IMR-90 (cell line): ENCODE measurements at regions not wholly inside any gene's neighbourhood (a gene's known extent, or its start where the extent isn't known, plus 50 kb on each side); places are given as distances from the start of the nearest gene placed in this dataset.

ENCODE experiments used
- ATAC-seq: fragments of 200-7000 bp; cut with Tn5 transposase; 2 replicates; pipeline ENCODE4 v1.9.1; 2020; ENCODE audit warnings: low read depth, mild to moderate bottlenecking, moderate library complexity
- BruUV-seq: library from RNA; stranded (reverse); fragments of 400-500 nt; replicated peaks from 2 replicates; lab custom pipeline; 2021; lab: Mats Ljungman, UMichigan
- CTCF ChIA-PET: fragments of 300-600 bp; formaldehyde crosslinking; extraction: SDS; loops from one replicate; lab custom pipeline; 2021; ENCODE audit warnings: antibody characterized with exemption; lab: Yijun Ruan, JAX
- POLR2A ChIA-PET: fragments of 300-600 bp; sonication (Branson Sonifier 250); formaldehyde crosslinking; loops from one replicate; lab custom pipeline; 2022; ENCODE audit warnings: antibody characterized with exemption; ENCODE audit not compliant: unreplicated experiment; lab: Charles Lee
- DNase-seq: peaks from one replicate; pipeline ENCODE4 v3.0.0; 2013
- H2AFZ ChIP-seq: replicated peaks from 2 replicates; pipeline ENCODE3; 2013; ENCODE audit warnings: low read length, mild to moderate bottlenecking; ENCODE audit not compliant: poor library complexity
- H2AK5ac ChIP-seq: 2 replicates; pipeline ENCODE4 v1.6.1; 2013; ENCODE audit warnings: low read depth, low read length, inconsistent platforms
- H2AK9ac ChIP-seq: replicated peaks from 2 replicates; pipeline ENCODE3; 2013; ENCODE audit warnings: mild to moderate bottlenecking, low read depth, low read length, moderate library complexity; ENCODE audit not compliant: poor library complexity
- H2BK120ac ChIP-seq: 2 replicates; pipeline ENCODE4 v1.6.1; 2013; ENCODE audit warnings: low read depth, low read length, inconsistent platforms
- H2BK15ac ChIP-seq: 3 replicates; pipeline ENCODE4 v1.6.1; 2013; ENCODE audit warnings: low read depth, low read length, inconsistent platforms
- H2BK20ac ChIP-seq: 2 replicates; pipeline ENCODE4 v1.6.1; 2013; ENCODE audit warnings: low read depth, mild to moderate bottlenecking, inconsistent platforms, low read length, moderate library complexity
- H2BK5ac ChIP-seq: 2 replicates; pipeline ENCODE4 v1.6.1; 2013; ENCODE audit warnings: mild to moderate bottlenecking, low read depth, low read length, inconsistent platforms; ENCODE audit not compliant: poor library complexity, severe bottlenecking
- H3K14ac ChIP-seq: replicated peaks from 2 replicates; pipeline ENCODE4 v1.6.1; 2013; ENCODE audit warnings: low read depth, low read length, inconsistent platforms
- H3K18ac ChIP-seq: 2 replicates; pipeline ENCODE4 v1.6.1; 2013; ENCODE audit warnings: low read depth, low read length, control low read depth
- H3K23ac ChIP-seq: 2 replicates; pipeline ENCODE4 v1.6.1; 2013; ENCODE audit warnings: low read depth, low read length, inconsistent platforms
- H3K27ac ChIP-seq: 2 replicates; pipeline ENCODE4 v1.5.1; 2013; ENCODE audit warnings: mild to moderate bottlenecking, control low read depth, low read length; ENCODE audit not compliant: insufficient read depth
- H3K27me3 ChIP-seq: 2 replicates; pipeline ENCODE4 v1.6.1; 2013; ENCODE audit warnings: low read length; ENCODE audit not compliant: control insufficient read depth, insufficient read depth
- H3K36me3 ChIP-seq: 2 replicates; pipeline ENCODE4 v1.6.1; 2013; ENCODE audit warnings: low read length, mixed read lengths; ENCODE audit not compliant: control insufficient read depth, insufficient read depth
- H3K4ac ChIP-seq: 2 replicates; pipeline ENCODE4 v1.6.1; 2013; ENCODE audit warnings: low read depth, low read length, inconsistent platforms
- H3K4me1 ChIP-seq: 2 replicates; pipeline ENCODE4 v1.6.1; 2013; ENCODE audit warnings: low read length, mixed read lengths; ENCODE audit not compliant: control insufficient read depth, insufficient read depth
- H3K4me2 ChIP-seq: 2 replicates; pipeline ENCODE4 v1.6.1; 2013; ENCODE audit warnings: low read depth, mild to moderate bottlenecking, control low read depth, low read length, moderate library complexity
- H3K4me3 ChIP-seq: 2 replicates; pipeline ENCODE4 v1.5.1; 2013; ENCODE audit warnings: low read depth, mild to moderate bottlenecking, control low read depth, low read length, moderate library complexity; ENCODE audit not compliant: insufficient read depth
- H3K56ac ChIP-seq: 2 replicates; pipeline ENCODE4 v1.6.1; 2013; ENCODE audit warnings: low read length, inconsistent platforms; ENCODE audit not compliant: insufficient read depth; ENCODE audit errors: extremely low read depth
- H3K79me1 ChIP-seq, 2 experiments: 2 replicates each; pipeline ENCODE4 v1.6.1; 2013; ENCODE audit warnings: low read length in 2 of 2, inconsistent platforms in 1 of 2, low read depth in 1 of 2
- H3K9ac ChIP-seq: 2 replicates; pipeline ENCODE4 v1.6.1; 2013; ENCODE audit warnings: low read depth, low read length, control low read depth
- H3K9me1 ChIP-seq: 2 replicates; pipeline ENCODE4 v1.6.1; 2013; ENCODE audit warnings: low read length, inconsistent platforms; ENCODE audit not compliant: insufficient read depth
- H3K9me3 ChIP-seq: 2 replicates; pipeline ENCODE4 v1.6.1; 2013; ENCODE audit warnings: low read length; ENCODE audit not compliant: control insufficient read depth, insufficient read depth
- H4K20me1 ChIP-seq: 2 replicates; pipeline ENCODE4 v1.6.1; 2013; ENCODE audit warnings: low read length, inconsistent platforms; ENCODE audit not compliant: insufficient read depth
- H4K5ac ChIP-seq: 2 replicates; pipeline ENCODE4 v1.6.1; 2013; ENCODE audit warnings: mild to moderate bottlenecking, low read depth, low read length, control low read depth
- H4K8ac ChIP-seq, 2 experiments: 2 replicates each; pipeline ENCODE4 v1.6.1; 2013; ENCODE audit warnings: low read depth in 2 of 2, low read length in 2 of 2, control low read depth in 1 of 2, inconsistent platforms in 1 of 2
- H4K91ac ChIP-seq: 2 replicates; pipeline ENCODE4 v1.6.1; 2013; ENCODE audit warnings: low read depth, low read length, inconsistent platforms; ENCODE audit not compliant: insufficient read depth
- MAFK ChIP-seq: IDR thresholded peaks from 2 replicates; pipeline ENCODE4 v1.6.1; 2012; ENCODE audit warnings: low read depth, low read length, improper control_type of control experiment
- NFE2L2 ChIP-seq: fragments of 150-350 bp; IDR thresholded peaks from 2 replicates; pipeline ENCODE4 v1.6.1; 2016; ENCODE audit warnings: low read depth, mild to moderate bottlenecking, low read length
- RAD21 ChIP-seq: IDR thresholded peaks from 2 replicates; pipeline ENCODE4 v1.6.1; 2012; ENCODE audit warnings: low read length, improper control_type of control experiment
- WGBS, 2 experiments: methylation state at CpG; one replicate each; pipeline versions ENCODE4 v1.1.5 to v1.1.7; 2013; ENCODE audit warnings: missing lambda C conversion rate in 2 of 2; ENCODE audit not compliant: insufficient read length in 1 of 2; ENCODE audit errors: extremely low coverage in 2 of 2; 5-methylcytosine and 5-hydroxymethylcytosine counted together
- dilution Hi-C: fragments of 300-500 bp; cut with HindIII; formaldehyde crosslinking; loops from one replicate; pipeline ENCODE4 v1.14.3; 2018; ENCODE audit warnings: low sequenced_read_pairs; ENCODE audit not compliant: unreplicated experiment
- in situ Hi-C: fragments of 300-500 bp; cut with MboI; formaldehyde crosslinking; loops from 3 replicates; pipeline ENCODE4 v1.14.3; 2019; ENCODE audit warnings: low sequenced_read_pairs, inconsistent platforms, mixed read lengths
- intact Hi-C: fragments of 100-400 bp; cut with micrococcal nuclease; formaldehyde crosslinking; loops from 2 replicates; pipeline ENCODE4 v1.10.0; 2022
- TF ChIP-seq, protein P1 (sequence below): conservative IDR thresholded peaks from 2 replicates; pipeline ENCODE4 v1.5.1; 2012; ENCODE audit warnings: mild to moderate bottlenecking, low read depth, low read length, improper control_type of control experiment

DNA sequence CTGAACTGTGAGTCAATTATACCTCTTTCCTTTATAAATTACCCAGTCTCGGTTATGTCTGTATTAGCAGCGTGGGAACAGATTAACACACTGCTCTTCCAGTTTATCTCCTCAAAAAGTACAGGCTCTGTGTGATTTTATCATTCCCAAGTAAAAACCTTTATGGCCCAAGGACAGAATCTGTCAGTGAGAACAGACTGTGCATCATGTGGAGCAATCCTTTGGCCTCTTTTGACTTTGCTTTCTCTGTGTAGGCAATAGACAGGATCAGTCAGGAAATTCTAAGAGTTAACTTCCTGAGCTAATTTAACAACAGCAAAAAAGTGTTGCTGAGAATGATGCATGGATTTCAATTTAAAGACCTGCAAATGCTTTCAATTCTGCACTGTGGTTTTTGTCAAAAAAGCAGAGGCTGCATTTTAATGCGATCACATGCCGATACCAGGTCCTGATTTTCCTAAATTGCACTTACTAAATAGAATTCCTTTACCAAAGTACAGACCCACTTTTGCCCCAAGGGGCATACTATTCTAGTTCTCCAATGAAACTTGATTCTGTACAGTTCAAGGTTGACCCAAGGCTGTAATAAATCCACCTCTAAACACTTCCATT lies 246.7 kb upstream of the MARCKS start:
- Histone ChIP-seq H3K4me3 (no peak overlapping the region), H3K36me3 (no peaks in the 10 kb centered on the region), H2AK5ac (no peak overlapping the region), H2BK120ac (no peak overlapping the region), H2BK15ac (no peak overlapping the region), H3K4me2 (no peak overlapping the region), H3K79me1 (no peaks in the 10 kb centered on the region), H2AK9ac (no peak overlapping the region), H2BK5ac (no peak overlapping the region), H2AFZ (no peak overlapping the region), H3K4ac (no peak overlapping the region), H2BK20ac (no peak overlapping the region), H3K27ac (no peak overlapping the region), H4K5ac (no peak overlapping the region), H3K56ac (no peak overlapping the region), H4K8ac (no peak overlapping the region), H3K9me1 (no peaks in the 10 kb centered on the region), H3K27me3 (no peaks in the 10 kb centered on the region), H3K9me3 (no peaks in the 10 kb centered on the region), H4K91ac (no peak overlapping the region), H4K20me1 (no peaks in the 10 kb centered on the region), H3K9ac (no peak overlapping the region), H3K23ac (no peak overlapping the region), H3K4me1 (peaks cover 5% of the 10 kb centered on the region; the same call in 1 of the 2 replicates), H3K14ac (no peak overlapping the region), H3K18ac (no peak overlapping the region)
- CTCF ChIA-PET: interaction anchor here (1.0 kb wide), 1 partner anchor 245 kb away, joined by 3 read pairs; no protein-coding TSS in a partner anchor
- dilution Hi-C loops: no loop called here
- TF ChIP-seq MAFK (no peak), NFE2L2 (no peak), RAD21 (no peak)
- TF ChIP-seq, protein P1, sequence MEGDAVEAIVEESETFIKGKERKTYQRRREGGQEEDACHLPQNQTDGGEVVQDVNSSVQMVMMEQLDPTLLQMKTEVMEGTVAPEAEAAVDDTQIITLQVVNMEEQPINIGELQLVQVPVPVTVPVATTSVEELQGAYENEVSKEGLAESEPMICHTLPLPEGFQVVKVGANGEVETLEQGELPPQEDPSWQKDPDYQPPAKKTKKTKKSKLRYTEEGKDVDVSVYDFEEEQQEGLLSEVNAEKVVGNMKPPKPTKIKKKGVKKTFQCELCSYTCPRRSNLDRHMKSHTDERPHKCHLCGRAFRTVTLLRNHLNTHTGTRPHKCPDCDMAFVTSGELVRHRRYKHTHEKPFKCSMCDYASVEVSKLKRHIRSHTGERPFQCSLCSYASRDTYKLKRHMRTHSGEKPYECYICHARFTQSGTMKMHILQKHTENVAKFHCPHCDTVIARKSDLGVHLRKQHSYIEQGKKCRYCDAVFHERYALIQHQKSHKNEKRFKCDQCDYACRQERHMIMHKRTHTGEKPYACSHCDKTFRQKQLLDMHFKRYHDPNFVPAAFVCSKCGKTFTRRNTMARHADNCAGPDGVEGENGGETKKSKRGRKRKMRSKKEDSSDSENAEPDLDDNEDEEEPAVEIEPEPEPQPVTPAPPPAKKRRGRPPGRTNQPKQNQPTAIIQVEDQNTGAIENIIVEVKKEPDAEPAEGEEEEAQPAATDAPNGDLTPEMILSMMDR: no peak
- 100% methylated on average over 2 of the region's 4 CpGs; no CpG with 5 or more reads in 1 of the 2 experiments for WGBS, 2 experiments
- no peak for ATAC-seq
- intact Hi-C loops: no loop called here
- POLR2A ChIA-PET: no interaction called here
- in situ Hi-C loops: no loop called here
- no peak for DNase-seq
- BruUV-seq: no TSS peak
